ENCODE measurements at regions not wholly inside any gene's neighbourhood (a gene's known extent, or its start where the extent isn't known, plus 50 kb on each side); places are given as distances from the start of the nearest gene placed in this dataset.

GRCh38 chr3:96434651-96435050 lies 379.7 kb upstream of the EPHA6 start:
- no peak overlapping the region for H3K4me3 ChIP-seq
- H3K9me3 ChIP-seq = peaks cover 0 to 15% (median 0%) of the 10 kb centered on the region in 8 donors
- no peak overlapping the region for H3K27ac ChIP-seq
- H3K4me1 ChIP-seq = no peaks in the 10 kb centered on the region
- no peaks in the 10 kb centered on the region for H3K36me3 ChIP-seq
- TF ChIP-seq, protein P1, sequence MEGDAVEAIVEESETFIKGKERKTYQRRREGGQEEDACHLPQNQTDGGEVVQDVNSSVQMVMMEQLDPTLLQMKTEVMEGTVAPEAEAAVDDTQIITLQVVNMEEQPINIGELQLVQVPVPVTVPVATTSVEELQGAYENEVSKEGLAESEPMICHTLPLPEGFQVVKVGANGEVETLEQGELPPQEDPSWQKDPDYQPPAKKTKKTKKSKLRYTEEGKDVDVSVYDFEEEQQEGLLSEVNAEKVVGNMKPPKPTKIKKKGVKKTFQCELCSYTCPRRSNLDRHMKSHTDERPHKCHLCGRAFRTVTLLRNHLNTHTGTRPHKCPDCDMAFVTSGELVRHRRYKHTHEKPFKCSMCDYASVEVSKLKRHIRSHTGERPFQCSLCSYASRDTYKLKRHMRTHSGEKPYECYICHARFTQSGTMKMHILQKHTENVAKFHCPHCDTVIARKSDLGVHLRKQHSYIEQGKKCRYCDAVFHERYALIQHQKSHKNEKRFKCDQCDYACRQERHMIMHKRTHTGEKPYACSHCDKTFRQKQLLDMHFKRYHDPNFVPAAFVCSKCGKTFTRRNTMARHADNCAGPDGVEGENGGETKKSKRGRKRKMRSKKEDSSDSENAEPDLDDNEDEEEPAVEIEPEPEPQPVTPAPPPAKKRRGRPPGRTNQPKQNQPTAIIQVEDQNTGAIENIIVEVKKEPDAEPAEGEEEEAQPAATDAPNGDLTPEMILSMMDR (IDR thresholded peaks at IDR 0.05 in 8 of 11, conservative IDR thresholded peaks at IDR 0.05 in 3 of 11) = no peak
- TF ChIP-seq POLR2AphosphoS5 (IDR thresholded peaks at IDR 0.05) (no peak), POLR2A (IDR thresholded peaks at IDR 0.05) (no peak)
- DNase-seq = no peak
- 84 to 91% (median 90%) methylated on average over 2 of the region's 2 CpGs for WGBS, 5 donors
- no peaks in the 10 kb centered on the region for H3K27me3 ChIP-seq (replicated peaks in 1 of 7)
- intact Hi-C loops (cut with DNase I; ENCODE audit: low total_unique reads) = no loop called here

- intact Hi-C loops (cut with DNase I; ENCODE audit: low total_unique reads) = no loop called here
- 39 to 57% (median 53%) methylated on average over 1 of the region's 1 CpG for WGBS, 5 donors
Measured at GRCh38 chr3:96449346-96449745, 365.0 kb upstream of the EPHA6 start.

DNA sequence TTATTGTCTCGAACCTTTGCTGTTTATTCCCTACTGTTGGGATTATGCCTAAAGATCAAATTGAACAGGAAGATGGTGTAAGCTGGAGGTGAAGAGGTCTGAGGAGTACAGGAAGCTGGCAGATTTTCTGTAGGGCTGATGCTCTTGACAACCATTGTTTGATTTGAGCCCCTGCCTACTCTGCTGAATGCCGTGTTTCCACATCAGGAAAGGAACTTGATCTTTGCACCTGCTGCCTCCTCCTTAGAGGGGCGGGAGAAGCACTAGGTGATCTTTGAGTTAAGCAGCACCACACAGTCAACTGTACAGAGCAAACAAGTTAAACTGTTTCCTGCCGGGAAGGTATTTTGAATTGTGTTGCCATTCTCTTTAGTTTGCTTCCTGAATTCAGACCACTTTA lies 364.6 kb upstream of the EPHA6 start:
- no peaks in the 10 kb centered on the region for H3K27me3 ChIP-seq (replicated peaks in 1 of 7)
- no peak overlapping the region for H3K27ac ChIP-seq
- TF ChIP-seq, protein P1 (IDR thresholded peaks at IDR 0.05 in 8 of 11, conservative IDR thresholded peaks at IDR 0.05 in 3 of 11) = no peak
- no peak for TF ChIP-seq POLR2AphosphoS5 (IDR thresholded peaks at IDR 0.05)
- TF ChIP-seq POLR2A (IDR thresholded peaks at IDR 0.05) = no peak
- H3K4me3 ChIP-seq = no peak overlapping the region
- intact Hi-C loops (cut with DNase I; ENCODE audit: low total_unique reads) = no loop called here
- 37 to 57% (median 44%) methylated on average over 4 of the region's 4 CpGs for WGBS, 5 donors
- H3K9me3 ChIP-seq = no peaks in the 10 kb centered on the region
- H3K36me3 ChIP-seq = no peaks in the 10 kb centered on the region
- no peaks in the 10 kb centered on the region for H3K4me1 ChIP-seq
- no peak for DNase-seq

More at GRCh38 chr3:96449346-96449745, 365.0 kb upstream of the EPHA6 start:
- Histone ChIP-seq H3K9me3 (no peaks in the 10 kb centered on the region), H3K27me3 (replicated peaks in 1 of 7) (no peaks in the 10 kb centered on the region), H3K4me3 (no peak overlapping the region), H3K4me1 (no peaks in the 10 kb centered on the region), H3K27ac (no peak overlapping the region), H3K36me3 (no peaks in the 10 kb centered on the region)
- TF ChIP-seq, protein P1 (IDR thresholded peaks at IDR 0.05 in 8 of 11, conservative IDR thresholded peaks at IDR 0.05 in 3 of 11) = no peak
- no peak for TF ChIP-seq POLR2A (IDR thresholded peaks at IDR 0.05)
- no peak for TF ChIP-seq POLR2AphosphoS5 (IDR thresholded peaks at IDR 0.05)
- no peak for DNase-seq

GRCh38 chr3:96450699-96451098 lies 363.7 kb upstream of the EPHA6 start:
- DNase-seq = no peak
- Histone ChIP-seq H3K27ac (no peak overlapping the region), H3K27me3 (replicated peaks in 1 of 7) (no peaks in the 10 kb centered on the region), H3K36me3 (no peaks in the 10 kb centered on the region), H3K4me1 (no peaks in the 10 kb centered on the region), H3K4me3 (no peak overlapping the region), H3K9me3 (peaks cover 0 to 9% (median 2%) of the 10 kb centered on the region in 8 donors)
- 66 to 88% (median 79%) methylated on average over 2 of the region's 2 CpGs for WGBS, 5 donors
- intact Hi-C loops (cut with DNase I; ENCODE audit: low total_unique reads) = no loop called here
- TF ChIP-seq POLR2AphosphoS5 (IDR thresholded peaks at IDR 0.05) (no peak), POLR2A (IDR thresholded peaks at IDR 0.05) (no peak)
- TF ChIP-seq, protein P1 (IDR thresholded peaks at IDR 0.05 in 8 of 11, conservative IDR thresholded peaks at IDR 0.05 in 3 of 11) = no peak

Measured in spleen (tissue), 11 donors.